Astrocyte (in vitro differentiated cells and primary cell): ENCODE measurements at regions not wholly inside any gene's neighbourhood (a gene's known extent, or its start where the extent isn't known, plus 50 kb on each side); places are given as distances from the start of the nearest gene placed in this dataset.

Source experiments
- DNase-seq: peaks from one replicate; pipeline ENCODE4 v3.0.0-alpha.2; 2010; ENCODE audit warnings: low read depth
- FAIRE-seq: peaks from 2 replicates; lab custom pipeline; 2011; peaks lifted over from hg19 to GRCh38; lab: Jason Lieb, UNC
- H2AFZ ChIP-seq: 2 replicates; pipeline ENCODE4 v1.6.0; 2012; ENCODE audit warnings: low read depth, low read length, inconsistent platforms
- H3K27ac ChIP-seq: 2 replicates; pipeline ENCODE4 v1.5.1; 2011; ENCODE audit warnings: low read depth, low read length, inconsistent platforms
- H3K27me3 ChIP-seq: 2 replicates; pipeline ENCODE4 v1.6.0; 2011; ENCODE audit warnings: low read length, inconsistent platforms; ENCODE audit not compliant: insufficient read depth
- H3K36me3 ChIP-seq: 2 replicates; pipeline ENCODE4 v1.5.1; 2011; ENCODE audit warnings: low read length, inconsistent platforms; ENCODE audit not compliant: insufficient read depth
- H3K4me1 ChIP-seq: 2 replicates; pipeline ENCODE4 v1.5.1; 2011; ENCODE audit warnings: low read length, inconsistent platforms; ENCODE audit not compliant: insufficient read depth
- H3K4me2 ChIP-seq: 2 replicates; pipeline ENCODE4 v1.6.0; 2012; ENCODE audit warnings: low read length, inconsistent platforms
- H3K4me3 ChIP-seq: 2 replicates; pipeline ENCODE4 v1.5.1; 2011; ENCODE audit warnings: low read depth, mild to moderate bottlenecking, low read length, inconsistent platforms; ENCODE audit not compliant: insufficient read depth
- H3K79me2 ChIP-seq: 2 replicates; pipeline ENCODE4 v1.6.0; 2012; ENCODE audit warnings: mild to moderate bottlenecking, low read length, inconsistent platforms; ENCODE audit not compliant: insufficient read depth
- H3K9ac ChIP-seq: 2 replicates; pipeline ENCODE4 v1.6.0; 2012; ENCODE audit warnings: mild to moderate bottlenecking, low read length, inconsistent platforms
- H3K9me3 ChIP-seq: 2 replicates; pipeline ENCODE4 v1.5.1; 2012; ENCODE audit warnings: low read depth, mild to moderate bottlenecking, low read length, inconsistent platforms; ENCODE audit not compliant: insufficient read depth
- H4K20me1 ChIP-seq: 2 replicates; pipeline ENCODE4 v1.6.0; 2012; ENCODE audit warnings: low read length, inconsistent platforms; ENCODE audit not compliant: insufficient read depth
- H3K27ac Mint-ChIP-seq: one replicate; pipeline ENCODE4 v1.8.0; 2021; ENCODE audit warnings: mild to moderate bottlenecking, mixed read lengths; ENCODE audit not compliant: unreplicated experiment
- H3K27me3 Mint-ChIP-seq: one replicate; pipeline ENCODE4 v1.8.0; 2021; ENCODE audit warnings: low read depth, mixed read lengths; ENCODE audit not compliant: unreplicated experiment
- H3K36me3 Mint-ChIP-seq: one replicate; pipeline ENCODE4 v1.8.0; 2021; ENCODE audit warnings: low read depth, mixed read lengths; ENCODE audit not compliant: unreplicated experiment
- H3K4me1 Mint-ChIP-seq: one replicate; pipeline ENCODE4 v1.8.0; 2021; ENCODE audit warnings: low read depth, mixed read lengths; ENCODE audit not compliant: unreplicated experiment
- H3K4me3 Mint-ChIP-seq: one replicate; pipeline ENCODE4 v1.8.0; 2021; ENCODE audit warnings: mild to moderate bottlenecking, moderate library complexity, mixed read lengths; ENCODE audit not compliant: unreplicated experiment
- H3K9me3 Mint-ChIP-seq: one replicate; pipeline ENCODE4 v1.8.0; 2021; ENCODE audit warnings: mild to moderate bottlenecking, mixed read lengths; ENCODE audit not compliant: unreplicated experiment
- EZH2 ChIP-seq: IDR thresholded peaks from 2 replicates; pipeline ENCODE4 v1.6.1; 2012; ENCODE audit warnings: mild to moderate bottlenecking, low read length, inconsistent platforms; ENCODE audit not compliant: insufficient read depth
- TF ChIP-seq, protein P1 (sequence below): IDR thresholded peaks from 2 replicates; pipeline ENCODE4 v1.5.1; 2011; ENCODE audit warnings: low read depth, mild to moderate bottlenecking, inconsistent platforms, low read length, moderate library complexity; ENCODE audit not compliant: insufficient read depth

GRCh38 chr4:34371676-34372075 lies 1872.6 kb downstream of the ARAP2 start:
- no peak for DNase-seq
- Histone ChIP-seq H3K9ac (no peak overlapping the region), H3K4me3 (no peak overlapping the region), H3K36me3 (no peaks in the 10 kb centered on the region), H3K4me2 (no peak overlapping the region), H3K9me3 (no peaks in the 10 kb centered on the region), H3K4me1 (no peaks in the 10 kb centered on the region), H3K79me2 (no peaks in the 10 kb centered on the region), H4K20me1 (no peaks in the 10 kb centered on the region), H3K27me3 (no peaks in the 10 kb centered on the region), H2AFZ (no peak overlapping the region), H3K27ac (no peak overlapping the region)
- no peaks in the 10 kb centered on the region for H3K36me3 Mint-ChIP-seq
- TF ChIP-seq, protein P1, sequence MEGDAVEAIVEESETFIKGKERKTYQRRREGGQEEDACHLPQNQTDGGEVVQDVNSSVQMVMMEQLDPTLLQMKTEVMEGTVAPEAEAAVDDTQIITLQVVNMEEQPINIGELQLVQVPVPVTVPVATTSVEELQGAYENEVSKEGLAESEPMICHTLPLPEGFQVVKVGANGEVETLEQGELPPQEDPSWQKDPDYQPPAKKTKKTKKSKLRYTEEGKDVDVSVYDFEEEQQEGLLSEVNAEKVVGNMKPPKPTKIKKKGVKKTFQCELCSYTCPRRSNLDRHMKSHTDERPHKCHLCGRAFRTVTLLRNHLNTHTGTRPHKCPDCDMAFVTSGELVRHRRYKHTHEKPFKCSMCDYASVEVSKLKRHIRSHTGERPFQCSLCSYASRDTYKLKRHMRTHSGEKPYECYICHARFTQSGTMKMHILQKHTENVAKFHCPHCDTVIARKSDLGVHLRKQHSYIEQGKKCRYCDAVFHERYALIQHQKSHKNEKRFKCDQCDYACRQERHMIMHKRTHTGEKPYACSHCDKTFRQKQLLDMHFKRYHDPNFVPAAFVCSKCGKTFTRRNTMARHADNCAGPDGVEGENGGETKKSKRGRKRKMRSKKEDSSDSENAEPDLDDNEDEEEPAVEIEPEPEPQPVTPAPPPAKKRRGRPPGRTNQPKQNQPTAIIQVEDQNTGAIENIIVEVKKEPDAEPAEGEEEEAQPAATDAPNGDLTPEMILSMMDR, result no peak
- no peak for TF ChIP-seq EZH2
- H3K4me3 Mint-ChIP-seq, result no peak overlapping the region
- no peaks in the 10 kb centered on the region for H3K9me3 Mint-ChIP-seq
- no peak overlapping the region for H3K27ac Mint-ChIP-seq
- H3K27me3 Mint-ChIP-seq, result no peaks in the 10 kb centered on the region
- no peaks in the 10 kb centered on the region for H3K4me1 Mint-ChIP-seq
- no peak for FAIRE-seq

GRCh38 chr4:34372815-34373214 lies 1871.5 kb downstream of the ARAP2 start:
- H3K27ac Mint-ChIP-seq, result no peak overlapping the region
- FAIRE-seq, result no peak

DNA sequence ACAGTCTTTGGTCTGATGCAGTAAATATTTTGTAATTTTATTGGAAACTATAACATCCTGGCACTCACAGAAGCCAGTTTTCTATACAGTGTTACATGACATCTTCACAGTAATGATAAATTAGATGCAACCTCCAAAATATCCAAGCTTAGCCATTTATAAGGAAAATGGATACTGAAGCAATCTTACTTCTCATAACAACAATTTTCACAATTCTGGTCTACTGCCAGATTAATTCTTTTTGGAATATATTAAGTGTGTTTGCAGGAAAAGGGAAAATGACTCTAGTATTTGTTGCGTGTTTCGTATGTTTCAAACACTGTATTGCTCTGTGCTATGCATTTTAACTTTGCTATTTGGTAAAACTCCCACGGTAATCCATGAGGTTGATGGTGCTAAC lies 1870.9 kb downstream of the ARAP2 start:
- Histone ChIP-seq H3K27ac (no peak overlapping the region), H3K4me2 (no peak overlapping the region), H2AFZ (no peak overlapping the region), H3K27me3 (no peaks in the 10 kb centered on the region), H3K79me2 (no peaks in the 10 kb centered on the region), H3K4me3 (no peak overlapping the region), H3K9me3 (no peaks in the 10 kb centered on the region), H3K4me1 (no peaks in the 10 kb centered on the region), H3K9ac (no peak overlapping the region), H3K36me3 (no peaks in the 10 kb centered on the region), H4K20me1 (no peaks in the 10 kb centered on the region)
- no peak for FAIRE-seq
- Mint-ChIP-seq H3K27me3 (no peaks in the 10 kb centered on the region), H3K4me3 (no peak overlapping the region), H3K27ac (no peak overlapping the region), H3K4me1 (no peaks in the 10 kb centered on the region), H3K36me3 (no peaks in the 10 kb centered on the region), H3K9me3 (no peaks in the 10 kb centered on the region)
- TF ChIP-seq, protein P1, result no peak
- no peak for TF ChIP-seq EZH2
- DNase-seq, result no peak

More at GRCh38 chr4:34372815-34373214, 1871.5 kb downstream of the ARAP2 start:
- no peaks in the 10 kb centered on the region for H4K20me1 ChIP-seq
- H3K9me3 ChIP-seq, result no peaks in the 10 kb centered on the region
- Mint-ChIP-seq H3K4me3 (no peak overlapping the region), H3K36me3 (no peaks in the 10 kb centered on the region), H3K27me3 (no peaks in the 10 kb centered on the region), H3K4me1 (no peaks in the 10 kb centered on the region), H3K9me3 (no peaks in the 10 kb centered on the region)
- no peaks in the 10 kb centered on the region for H3K79me2 ChIP-seq
- H3K4me1 ChIP-seq, result no peaks in the 10 kb centered on the region
- H3K27me3 ChIP-seq, result no peaks in the 10 kb centered on the region
- no peak overlapping the region for H3K4me3 ChIP-seq
- no peak overlapping the region for H2AFZ ChIP-seq
- H3K36me3 ChIP-seq, result no peaks in the 10 kb centered on the region
- no peak for DNase-seq
- TF ChIP-seq, protein P1, result no peak
- no peak for TF ChIP-seq EZH2
- H3K4me2 ChIP-seq, result no peak overlapping the region
- H3K9ac ChIP-seq, result no peak overlapping the region
- no peak overlapping the region for H3K27ac ChIP-seq
